K562 (cell line): ENCODE measurements at regions not wholly inside any gene's neighbourhood (a gene's known extent, or its start where the extent isn't known, plus 50 kb on each side); places are given as distances from the start of the nearest gene placed in this dataset.
A peak's percentile ranks its signal among the peaks of the same experiment; 100 is the strongest.

Experiments
- ATAC-seq: fragments of 200-7000 bp; cut with Tn5 transposase; 3 replicates; pipeline ENCODE4 v1.9.1; 2020; ENCODE audit warnings: moderate library complexity
- BruUV-seq: library from RNA; stranded (reverse); fragments of 400-500 nt; replicated peaks from 2 replicates; lab custom pipeline; 2021; lab: Mats Ljungman, UMichigan
- CTCF ChIA-PET: fragments of 300-600 bp; formaldehyde crosslinking; extraction: SDS; loops from one replicate; lab custom pipeline; 2021; ENCODE audit warnings: low intra/inter-chr PET ratio; lab: Yijun Ruan, JAX
- POLR2A ChIA-PET: fragments of 300-600, 350-650 bp; sonication (Branson Sonifier 250); formaldehyde crosslinking; extraction: SDS; loops from one replicate; lab custom pipeline; 2021; ENCODE audit warnings: antibody characterized with exemption, inconsistent platforms; lab: Yijun Ruan, JAX
- DNase-seq, 4 experiments: peaks; one replicate each; pipeline versions ENCODE4 v3.0.0 to v3.0.0-alpha.2; 2011 to 2018; ENCODE audit warnings: low spot score in 3 of 4, mixed read lengths in 3 of 4; ENCODE audit errors: extremely low read depth in 1 of 4
- FAIRE-seq: peaks from 2 replicates; lab custom pipeline; 2011; peaks lifted over from hg19 to GRCh38; lab: Jason Lieb, UNC
- H2AFZ ChIP-seq: 2 replicates; pipeline ENCODE4 v1.6.0; 2011; ENCODE audit warnings: low read depth, low read length, control low read depth, inconsistent platforms
- H3K27ac ChIP-seq: fragments of 200-600 bp; 3 replicates; pipeline ENCODE4 v1.8.0; 2011; ENCODE audit warnings: low read depth, mild to moderate bottlenecking, control low read depth, inconsistent platforms, low read length, moderate library complexity, mixed read lengths; ENCODE audit errors: extremely low read depth
- H3K27me3 ChIP-seq, 2 experiments: fragments of 300-600 bp in 1 of 2; 2 replicates in 1 of 2; 3 replicates in 1 of 2; pipeline versions ENCODE4 v1.6.0 to v1.8.0; 2011; ENCODE audit warnings: inconsistent platforms in 2 of 2, low read length in 2 of 2, mild to moderate bottlenecking in 1 of 2, mixed read lengths in 1 of 2, moderate library complexity in 1 of 2; ENCODE audit not compliant: control insufficient read depth in 2 of 2, insufficient read depth in 2 of 2
- H3K36me3 ChIP-seq: fragments of 300-600 bp; 3 replicates; pipeline ENCODE4 v1.8.0; 2011; ENCODE audit warnings: mild to moderate bottlenecking, low read length, inconsistent platforms; ENCODE audit not compliant: control insufficient read depth, insufficient read depth
- H3K4me1 ChIP-seq, 2 experiments: fragments of 200-600 bp in 1 of 2; replicated peaks in 1 of 2; 2 replicates in 1 of 2; 3 replicates in 1 of 2; pipeline versions ENCODE4 v1.5.1 to v1.8.0; 2011; ENCODE audit warnings: inconsistent platforms in 2 of 2, low read length in 2 of 2, mild to moderate bottlenecking in 1 of 2, mixed read lengths in 1 of 2, moderate library complexity in 1 of 2; ENCODE audit not compliant: control insufficient read depth in 2 of 2, insufficient read depth in 2 of 2
- H3K4me2 ChIP-seq: 2 replicates; pipeline ENCODE4 v1.6.1; 2011; ENCODE audit warnings: low read length, control low read depth, inconsistent platforms, mixed read lengths; ENCODE audit not compliant: insufficient read depth
- H3K4me3 ChIP-seq: fragments of 200-600 bp; sonication (generic), shearing (Covaris generic); 2 replicates; pipeline ENCODE4 v1.5.1; 2016; ENCODE audit warnings: control low read depth, inconsistent platforms
- H3K79me2 ChIP-seq: fragments of 200-600 bp; 3 replicates; pipeline ENCODE4 v1.8.0; 2011; ENCODE audit warnings: low read length, inconsistent platforms; ENCODE audit not compliant: control insufficient read depth, insufficient read depth
- H3K9ac ChIP-seq, 2 experiments: 2 replicates each; pipeline versions ENCODE4 v1.6.0 to v1.6.1; 2011; ENCODE audit warnings: low read depth in 2 of 2, low read length in 2 of 2, control low read depth in 1 of 2, inconsistent platforms in 1 of 2, mild to moderate bottlenecking in 1 of 2, mixed read lengths in 1 of 2; ENCODE audit not compliant: insufficient read depth in 1 of 2
- H3K9me1 ChIP-seq: one replicate; pipeline ENCODE4 v1.6.0; 2011; ENCODE audit warnings: inconsistent platforms, mild to moderate bottlenecking, low read length, moderate library complexity; ENCODE audit not compliant: control insufficient read depth, insufficient read depth
- H3K9me3 ChIP-seq: replicated peaks from 2 replicates; pipeline ENCODE4 v1.5.1; 2011; ENCODE audit warnings: low read depth, low read length, inconsistent platforms; ENCODE audit not compliant: control insufficient read depth, insufficient read depth
- H4K20me1 ChIP-seq: replicated peaks from 2 replicates; pipeline ENCODE4 v1.6.1; 2011; ENCODE audit warnings: low read length, inconsistent platforms, mixed read lengths; ENCODE audit not compliant: control insufficient read depth, insufficient read depth
- MAFG ChIP-seq: fragments of 450-650 bp; conservative IDR thresholded peaks from 2 replicates; pipeline ENCODE4 v1.6.1; 2016; ENCODE audit warnings: missing genetic modification characterization, missing compliant biosample characterization
- NFE2 ChIP-seq: IDR thresholded peaks from 2 replicates; pipeline ENCODE4 v1.6.1; 2014; ENCODE audit warnings: antibody characterized with exemption, low read depth
- SMARCC2 ChIP-seq: fragments of 450-650 bp; IDR thresholded peaks from 2 replicates; pipeline ENCODE4 v1.6.1; 2017; ENCODE audit warnings: antibody characterized with exemption, moderate library complexity, mild to moderate bottlenecking, low read depth
- SP2 ChIP-seq: IDR thresholded peaks from 2 replicates; pipeline ENCODE4 v1.6.1; 2011; ENCODE audit warnings: mild to moderate bottlenecking, low read depth, low read length, moderate library complexity; ENCODE audit not compliant: poor library complexity, severe bottlenecking; ENCODE audit errors: extremely low read depth
- TSC22D4 ChIP-seq: fragments of 450-650 bp; IDR thresholded peaks from 2 replicates; pipeline ENCODE4 v1.6.1; 2016; ENCODE audit warnings: missing genetic modification characterization, missing biosample characterization, control low read depth
- ZC3H4 ChIP-seq: sonication (generic); formaldehyde crosslinking; IDR thresholded peaks from 2 replicates; pipeline ENCODE4 v1.9.0; 2021; ENCODE audit warnings: missing genetic modification reagents, borderline replicate concordance
- ZFP30 ChIP-seq: fragments of 250-450 bp; sonication (Bioruptor Pico); IDR thresholded peaks from 2 replicates; pipeline ENCODE4 v1.8.0; 2022; ENCODE audit warnings: moderate library complexity, mild to moderate bottlenecking, inconsistent platforms, borderline replicate concordance
- WGBS: fragments of 100-300 bp; shearing (Covaris generic); methylation state at CpG from one replicate; pipeline ENCODE4 v1.1.6; 2016; ENCODE audit warnings: low coverage, mixed read lengths; ENCODE audit not compliant: insufficient coverage; ENCODE audit errors: missing lambda C conversion rate; 5-methylcytosine and 5-hydroxymethylcytosine counted together
- in situ Hi-C: fragments of 300-500 bp; cut with MboI; formaldehyde crosslinking; loops from 4 replicates; pipeline ENCODE4 v1.15.0; 2018; ENCODE audit warnings: inconsistent platforms, mixed read lengths
- intact Hi-C: fragments of 100-400 bp; cut with micrococcal nuclease; formaldehyde crosslinking; loops from 2 replicates; pipeline ENCODE4 v1.14.2; 2022

DNA sequence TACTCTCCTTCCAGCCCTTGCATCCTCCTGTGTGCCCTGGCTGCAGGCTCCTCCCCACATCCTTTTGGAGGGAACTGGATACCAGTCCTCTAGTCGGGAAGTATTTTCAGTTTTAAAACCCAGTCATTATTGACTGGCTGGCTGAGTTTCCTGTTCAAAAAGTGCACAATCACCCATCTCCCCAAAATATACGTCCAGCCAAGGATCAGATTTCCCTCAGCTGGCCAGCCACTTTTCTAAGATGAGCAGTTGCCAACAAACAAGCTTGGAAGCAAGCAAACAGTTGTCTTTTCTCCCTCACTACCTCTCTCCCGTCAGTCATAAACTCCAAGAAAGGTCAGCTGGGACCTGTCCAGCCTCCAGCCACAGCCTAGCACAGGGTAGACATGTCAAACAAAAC, 147.7 kb upstream of the GALNT15 start:
- Histone ChIP-seq H3K9me1 (no peaks in the 10 kb centered on the region), H3K9ac (no peak overlapping the region), H3K27ac (no peak overlapping the region), H3K79me2 (no peaks in the 10 kb centered on the region), H3K27me3 (peaks cover 4 to 8% of the 10 kb centered on the region in 2 experiments; a peak in 4 of 5 replicates), H3K36me3 (no peaks in the 10 kb centered on the region), H3K4me1 (no peaks in the 10 kb centered on the region), H3K4me3 (no peak overlapping the region), H4K20me1 (no peaks in the 10 kb centered on the region), H3K9me3 (no peaks in the 10 kb centered on the region), H3K4me2 (no peak overlapping the region), H2AFZ (no peak overlapping the region)
- FAIRE-seq (no peak), DNase-seq (no peak), ATAC-seq (no peak)
- in situ Hi-C loops = no loop called here
- BruUV-seq = no TSS peak
- CTCF ChIA-PET = no interaction called here
- POLR2A ChIA-PET = interaction anchor here (0.6 to 1.5 kb wide), 2 partner anchors 11 to 858 kb away, joined by 3 read pairs; no protein-coding TSS in a partner anchor
- TF ChIP-seq ZFP30 (no peak), SMARCC2 (no peak), TSC22D4 (tag) (no peak), NFE2 (0 out of 2 replicates have a peak, but pooled peaks have one; percentile 26), SP2 (no peak), MAFG (tag) (peak; percentile 63), ZC3H4 (CRISPR knock-in tag) (no peak)
- intact Hi-C loops = no loop called here
- 0% methylated on average over 3 of the region's 3 CpGs for WGBS
